Suppressor macrophage treated with lipopolysaccharide for 1 hour (primary cell): ENCODE measurements at regions not wholly inside any gene's neighbourhood (a gene's known extent, or its start where the extent isn't known, plus 50 kb on each side); places are given as distances from the start of the nearest gene placed in this dataset.

Source experiments
- DNase-seq, 3 donors: peaks; one replicate each; pipeline ENCODE4 v3.0.0-alpha.2; 2020 to 2022

- DNase-seq, result no peak
Observed at GRCh38 chr17:71313866-71314265, 807.0 kb upstream of the SOX9 start.

GRCh38 chr17:71315568-71315967 is 805.3 kb upstream of the SOX9 start:
- no peak for DNase-seq

- no peak for DNase-seq
Observed at GRCh38 chr17:71316176-71316897, 804.5 kb upstream of the SOX9 start.

GRCh38 chr17:71320009-71320796 is 800.6 kb upstream of the SOX9 start:
- DNase-seq, result no peak

GRCh38 chr17:71325117-71325516 is 795.7 kb upstream of the SOX9 start:
- no peak for DNase-seq

GRCh38 chr17:71325886-71326285 is 794.9 kb upstream of the SOX9 start:
- no peak for DNase-seq

GRCh38 chr17:71327376-71328059 is 793.3 kb upstream of the SOX9 start:
- DNase-seq, result no peak

GRCh38 chr17:71329310-71330098 is 791.3 kb upstream of the SOX9 start:
- DNase-seq, result no peak

GRCh38 chr17:71330099-71330375 is 790.8 kb upstream of the SOX9 start:
- no peak for DNase-seq

GRCh38 chr17:71331754-71332325 is 789.0 kb upstream of the SOX9 start:
- no peak for DNase-seq

- no peak for DNase-seq
Observed at GRCh38 chr17:71334048-71334751, 786.6 kb upstream of the SOX9 start.

GRCh38 chr17:71335212-71335611 is 785.6 kb upstream of the SOX9 start:
- no peak for DNase-seq

GRCh38 chr17:71337938-71338337 is 782.9 kb upstream of the SOX9 start:
- peak in 1 of 3 donors; percentile 0 for DNase-seq

GRCh38 chr17:71338396-71338795 is 782.4 kb upstream of the SOX9 start:
- DNase-seq, result no peak

- DNase-seq, result no peak
Observed at GRCh38 chr17:71339206-71339605, 781.6 kb upstream of the SOX9 start.

GRCh38 chr17:71342737-71343136 is 778.1 kb upstream of the SOX9 start:
- no peak for DNase-seq

- no peak for DNase-seq
Observed at GRCh38 chr17:71349908-71350600, 770.8 kb upstream of the SOX9 start.

GRCh38 chr17:71360301-71360700 is 760.5 kb upstream of the SOX9 start:
- no peak for DNase-seq

GRCh38 chr17:71361656-71362450 is 759.0 kb upstream of the SOX9 start:
- no peak for DNase-seq

GRCh38 chr17:71363661-71364060 is 757.2 kb upstream of the SOX9 start:
- no peak for DNase-seq

- DNase-seq, result no peak
Observed at GRCh38 chr17:71371809-71372208, 749.0 kb upstream of the SOX9 start.
